Mesodermal cell (in vitro differentiated cells): ENCODE measurements at regions not wholly inside any gene's neighbourhood (a gene's known extent, or its start where the extent isn't known, plus 50 kb on each side); places are given as distances from the start of the nearest gene placed in this dataset.

Experiments used
- H3K27ac ChIP-seq: 2 replicates; pipeline ENCODE4 v1.7.0; 2013; ENCODE audit warnings: mild to moderate bottlenecking, low read depth, low read length, moderate library complexity; ENCODE audit not compliant: severe bottlenecking
- H3K36me3 ChIP-seq: 2 replicates; pipeline ENCODE4 v1.7.1; 2013; ENCODE audit warnings: mild to moderate bottlenecking, low read length, moderate library complexity; ENCODE audit not compliant: control insufficient read depth, insufficient read depth
- H3K4me1 ChIP-seq: one replicate; pipeline ENCODE4 v1.7.1; 2013; ENCODE audit warnings: mild to moderate bottlenecking, low read length; ENCODE audit not compliant: insufficient read depth, control insufficient read depth, poor library complexity, severe bottlenecking
- H3K4me3 ChIP-seq: 2 replicates; pipeline ENCODE4 v1.7.0; 2013; ENCODE audit warnings: low read length, control low read depth, mild to moderate bottlenecking; ENCODE audit not compliant: insufficient read depth, poor library complexity, severe bottlenecking; ENCODE audit errors: extremely low read depth
- H3K9me3 ChIP-seq: 2 replicates; pipeline ENCODE4 v1.7.1; 2013; ENCODE audit warnings: mild to moderate bottlenecking, low read length, moderate library complexity; ENCODE audit not compliant: control insufficient read depth
- WGBS, 2 experiments: methylation state at CpG; one replicate each; pipeline ENCODE4 v1.1.5; 2013; ENCODE audit warnings: missing lambda C conversion rate in 2 of 2; ENCODE audit not compliant: insufficient coverage in 2 of 2; 5-methylcytosine and 5-hydroxymethylcytosine counted together

DNA sequence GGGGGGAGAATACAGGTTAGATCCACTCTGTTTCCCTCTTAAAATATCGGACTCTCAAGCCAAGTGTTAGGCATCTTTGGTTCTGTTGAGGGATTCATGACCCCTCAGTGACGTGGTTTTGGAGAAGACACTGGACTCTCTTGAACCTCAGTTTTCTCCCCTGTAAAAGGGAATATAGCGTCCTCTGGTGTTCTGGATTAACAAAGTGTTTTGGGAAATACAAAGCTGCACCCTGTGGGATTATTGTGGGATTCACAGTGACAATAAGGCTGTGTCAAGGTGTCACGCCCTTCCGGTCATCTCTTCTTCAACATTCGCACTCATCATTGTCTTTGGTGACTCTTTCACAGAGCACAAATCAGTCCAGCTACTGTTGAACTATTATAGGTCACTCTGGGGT is 139.0 kb downstream of the IRX1 start:
- Histone ChIP-seq H3K4me3 (no peak overlapping the region), H3K36me3 (no peaks in the 10 kb centered on the region), H3K9me3 (no peaks in the 10 kb centered on the region), H3K4me1 (no peaks in the 10 kb centered on the region), H3K27ac (no peak overlapping the region)
- WGBS, 2 experiments = 79 to 94% methylated on average over 4 to 5 of the region's 6 CpGs

DNA sequence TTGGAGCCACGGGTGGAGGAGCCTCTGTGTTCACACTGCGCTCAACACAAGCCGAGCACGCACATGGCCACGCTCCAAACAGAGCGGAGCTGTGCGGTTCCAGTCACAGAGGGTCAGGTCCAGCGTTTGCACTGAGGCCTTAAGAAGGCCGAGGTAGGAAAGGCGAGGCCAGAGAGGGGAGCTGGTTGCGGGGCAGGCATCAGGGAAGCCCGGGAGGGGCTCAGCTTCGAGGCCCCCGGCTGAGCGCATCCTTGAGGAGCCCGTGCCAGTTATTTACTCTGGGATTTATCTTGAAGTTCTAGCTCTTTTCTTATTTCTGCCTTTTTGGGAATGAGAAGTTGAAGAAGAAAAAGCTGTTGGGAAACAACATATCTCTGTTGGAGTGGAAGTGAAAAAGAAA is 140.8 kb downstream of the IRX1 start:
- no peaks in the 10 kb centered on the region for H3K4me1 ChIP-seq
- H3K27ac ChIP-seq = no peak overlapping the region
- H3K9me3 ChIP-seq = no peaks in the 10 kb centered on the region
- 80 to 86% methylated on average over 11 to 16 of the region's 16 CpGs for WGBS, 2 experiments
- no peak overlapping the region for H3K4me3 ChIP-seq
- H3K36me3 ChIP-seq = no peaks in the 10 kb centered on the region

DNA sequence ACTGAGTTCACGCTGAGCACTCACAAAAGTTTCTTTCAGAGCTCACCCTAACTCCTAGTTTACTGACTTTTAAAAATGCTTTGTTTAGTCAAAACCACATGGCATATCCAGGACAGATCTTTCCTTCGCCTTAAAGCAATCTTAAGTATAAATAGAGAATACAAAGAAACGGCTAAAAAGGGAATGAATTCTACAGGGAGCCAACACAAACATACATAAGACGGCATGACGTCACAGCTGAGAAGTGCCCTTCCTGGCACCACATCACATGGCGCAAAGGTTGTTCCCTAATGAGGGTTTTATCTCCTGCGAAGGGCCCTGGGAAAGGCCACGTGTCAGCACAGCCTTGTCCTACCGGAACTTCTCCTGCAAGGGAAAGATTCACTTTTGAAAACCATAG is 141.3 kb downstream of the IRX1 start:
- WGBS, 2 experiments = 93 to 97% methylated on average over 6 of the region's 9 CpGs
- Histone ChIP-seq H3K36me3 (no peaks in the 10 kb centered on the region), H3K27ac (no peak overlapping the region)

DNA sequence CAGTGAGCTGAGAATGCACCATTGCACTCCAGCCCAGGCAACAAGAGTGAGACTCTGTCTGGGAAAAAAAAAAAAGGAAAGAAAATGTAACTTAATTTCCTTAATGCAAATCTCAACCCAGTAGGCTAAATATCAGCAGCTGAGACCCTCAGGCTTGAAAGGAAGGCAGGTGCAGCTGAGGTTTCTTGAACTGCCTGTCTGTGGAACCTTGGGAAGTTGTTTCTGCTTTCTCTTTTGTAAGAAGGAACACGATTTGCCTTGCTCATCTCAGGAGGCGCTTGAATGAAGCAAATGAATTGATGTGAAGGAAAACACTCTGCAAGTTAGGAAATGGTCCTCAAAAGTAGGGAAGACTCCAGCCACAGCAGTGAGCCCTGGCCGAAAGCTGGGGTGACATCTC is 143.3 kb downstream of the IRX1 start:
- H3K4me3 ChIP-seq = no peak overlapping the region
- H3K27ac ChIP-seq = no peak overlapping the region
- H3K9me3 ChIP-seq = no peaks in the 10 kb centered on the region
- H3K4me1 ChIP-seq = no peaks in the 10 kb centered on the region
- WGBS, 2 experiments = 88 to 92% methylated on average over 3 of the region's 3 CpGs
- H3K36me3 ChIP-seq = no peaks in the 10 kb centered on the region

More for the DNA sequence above, 141.3 kb downstream of the IRX1 start:
- no peaks in the 10 kb centered on the region for H3K4me1 ChIP-seq
- H3K9me3 ChIP-seq = no peaks in the 10 kb centered on the region
- no peak overlapping the region for H3K4me3 ChIP-seq

DNA sequence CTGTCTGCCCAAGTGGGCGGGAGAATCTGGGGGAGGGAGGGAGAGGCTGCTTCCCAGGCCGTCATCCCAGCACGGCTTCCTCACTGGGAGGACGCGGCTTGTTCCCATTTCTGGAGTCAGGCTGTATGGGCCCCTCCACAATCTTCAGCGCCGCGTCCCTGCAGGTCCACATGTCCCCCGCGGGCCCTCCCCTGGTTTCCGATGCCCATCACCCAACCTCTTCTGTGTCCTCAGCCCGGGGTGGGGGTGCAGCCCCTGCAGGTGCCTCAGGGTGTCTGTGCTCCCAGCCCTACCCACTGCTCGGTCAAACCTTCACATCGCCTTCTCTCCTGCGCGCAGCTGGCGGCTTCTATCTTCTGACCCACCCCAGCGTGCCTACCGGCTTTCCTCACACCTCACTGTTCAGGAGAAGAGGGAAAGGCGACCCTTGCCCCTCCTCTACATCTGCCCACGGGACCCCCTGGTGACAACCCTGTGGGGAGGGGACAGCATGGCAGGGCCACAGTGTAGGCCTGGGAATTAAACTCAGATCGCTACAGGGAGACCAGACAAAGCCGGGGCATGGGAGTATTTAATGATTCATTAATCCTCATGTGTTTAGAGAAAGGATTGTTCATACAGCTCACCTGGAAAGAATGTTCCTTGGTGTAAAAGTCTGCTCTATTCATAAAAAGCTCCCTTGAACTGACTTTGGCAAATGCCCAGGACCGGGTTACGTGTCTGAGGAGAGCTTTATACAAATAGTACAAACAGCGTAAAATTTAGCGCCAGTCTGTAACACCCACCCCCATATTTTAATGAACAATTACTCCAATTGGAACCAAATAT is 145.1 kb downstream of the IRX1 start:
- H3K4me1 ChIP-seq = no peaks in the 10 kb centered on the region
- no peaks in the 10 kb centered on the region for H3K36me3 ChIP-seq
- no peak overlapping the region for H3K27ac ChIP-seq
- H3K4me3 ChIP-seq = no peak overlapping the region
- no peaks in the 10 kb centered on the region for H3K9me3 ChIP-seq
- 95 to 96% methylated on average over 19 of the region's 27 CpGs for WGBS, 2 experiments

DNA sequence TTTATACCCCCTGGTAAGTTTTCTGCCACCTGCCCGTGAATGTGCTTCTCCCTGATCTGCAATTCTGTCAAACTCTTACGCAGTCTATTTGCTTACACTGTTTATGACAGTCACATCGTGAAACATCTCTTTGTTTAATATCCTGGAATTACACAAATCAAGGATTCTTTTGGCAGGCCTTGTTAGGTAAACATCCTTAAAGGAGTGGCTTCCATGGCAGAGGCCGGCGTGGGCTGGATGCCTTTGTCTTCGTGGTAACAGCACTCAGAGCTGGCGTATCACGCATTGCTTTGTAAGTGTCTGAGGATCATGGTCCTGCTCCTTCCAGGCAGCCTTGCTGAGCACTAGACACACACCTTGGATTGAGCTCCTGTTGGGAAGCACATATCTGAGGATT is 145.7 kb downstream of the IRX1 start:
- 89 to 92% methylated on average over 7 to 8 of the region's 8 CpGs for WGBS, 2 experiments
- no peak overlapping the region for H3K27ac ChIP-seq

DNA sequence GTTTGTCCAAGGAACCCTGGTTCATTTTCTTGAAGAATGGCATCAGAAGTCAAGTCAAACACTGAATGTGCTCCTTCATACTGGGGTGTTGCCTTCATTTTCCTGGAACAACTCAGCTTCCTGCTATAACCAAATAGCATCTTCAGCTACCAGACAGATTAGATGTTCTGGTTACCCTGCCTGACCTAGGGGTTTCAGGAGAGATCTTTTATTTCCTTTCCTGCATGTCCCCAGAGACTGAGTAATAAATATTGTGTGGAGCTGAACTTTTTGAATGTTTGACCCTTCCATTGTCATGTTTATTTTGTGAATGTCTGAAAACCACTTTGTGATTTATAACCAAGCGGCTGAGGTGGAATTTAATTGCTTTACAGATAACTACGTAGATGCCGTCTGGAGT is 147.1 kb downstream of the IRX1 start:
- Histone ChIP-seq H3K9me3 (peaks cover 6% of the 10 kb centered on the region), H3K4me1 (no peaks in the 10 kb centered on the region), H3K4me3 (no peak overlapping the region), H3K27ac (no peak overlapping the region), H3K36me3 (no peaks in the 10 kb centered on the region)
- WGBS, 2 experiments = 74 to 96% methylated on average over 2 to 3 of the region's 3 CpGs

More for the DNA sequence above, 145.7 kb downstream of the IRX1 start:
- no peaks in the 10 kb centered on the region for H3K36me3 ChIP-seq
- H3K4me1 ChIP-seq = no peaks in the 10 kb centered on the region
- H3K4me3 ChIP-seq = no peak overlapping the region
- H3K9me3 ChIP-seq = peaks cover 1% of the 10 kb centered on the region

DNA sequence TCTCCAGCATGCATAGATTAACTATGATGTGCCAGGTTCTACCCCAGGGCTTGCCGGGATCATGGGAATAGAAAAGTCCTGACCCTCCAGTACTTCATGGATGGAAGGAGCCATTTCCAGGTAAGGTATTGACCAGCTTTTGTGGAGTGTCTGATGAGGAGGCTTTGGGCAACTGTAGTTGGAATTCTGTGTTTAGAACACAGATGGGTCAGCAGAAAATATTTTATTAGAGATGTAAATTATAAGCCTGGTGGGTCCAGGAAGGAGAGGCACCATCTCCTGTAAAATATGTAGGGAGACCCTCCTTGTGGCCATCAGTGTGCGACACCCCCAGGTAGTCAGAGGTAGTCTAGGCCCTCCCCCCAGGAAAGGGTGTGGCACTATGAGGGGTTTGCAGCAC is 156.2 kb downstream of the IRX1 start:
- no peaks in the 10 kb centered on the region for H3K36me3 ChIP-seq
- no peak overlapping the region for H3K27ac ChIP-seq
- peaks cover under 1% of the 10 kb centered on the region for H3K9me3 ChIP-seq
- 91 to 100% methylated on average over 1 to 2 of the region's 2 CpGs for WGBS, 2 experiments
- no peak overlapping the region for H3K4me3 ChIP-seq
- H3K4me1 ChIP-seq = no peaks in the 10 kb centered on the region

DNA sequence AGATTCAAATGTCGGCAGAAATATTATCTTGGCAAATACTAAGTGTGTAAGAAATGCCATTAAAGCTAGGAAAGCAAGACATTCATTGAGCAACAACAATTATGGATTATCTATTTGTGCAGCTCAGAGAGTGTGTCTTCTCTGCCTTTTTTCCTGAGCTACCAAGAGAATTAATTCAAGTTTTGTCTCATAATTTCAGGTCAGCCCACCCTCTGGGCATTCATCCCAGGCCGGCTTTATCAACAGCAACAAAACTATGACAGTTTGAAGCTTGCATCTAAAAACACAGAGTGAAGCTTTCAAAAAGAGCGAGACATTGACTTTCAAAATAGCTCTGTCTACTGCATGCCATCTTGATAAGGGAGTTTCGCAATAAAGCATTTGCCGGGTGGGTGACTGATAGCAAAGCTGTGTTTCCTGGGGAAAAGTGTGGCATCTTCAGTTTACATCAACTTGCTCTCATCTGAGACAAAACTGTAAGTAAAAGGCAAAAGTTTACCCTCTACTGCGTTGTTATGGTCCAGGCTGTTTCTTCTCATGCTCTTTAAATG is 182.4 kb downstream of the IRX1 start:
- no peaks in the 10 kb centered on the region for H3K36me3 ChIP-seq
- no peak overlapping the region for H3K27ac ChIP-seq
- 94 to 100% methylated on average over 4 of the region's 6 CpGs for WGBS, 2 experiments
- H3K4me3 ChIP-seq = no peak overlapping the region
- H3K4me1 ChIP-seq = no peaks in the 10 kb centered on the region
- H3K9me3 ChIP-seq = no peaks in the 10 kb centered on the region

DNA sequence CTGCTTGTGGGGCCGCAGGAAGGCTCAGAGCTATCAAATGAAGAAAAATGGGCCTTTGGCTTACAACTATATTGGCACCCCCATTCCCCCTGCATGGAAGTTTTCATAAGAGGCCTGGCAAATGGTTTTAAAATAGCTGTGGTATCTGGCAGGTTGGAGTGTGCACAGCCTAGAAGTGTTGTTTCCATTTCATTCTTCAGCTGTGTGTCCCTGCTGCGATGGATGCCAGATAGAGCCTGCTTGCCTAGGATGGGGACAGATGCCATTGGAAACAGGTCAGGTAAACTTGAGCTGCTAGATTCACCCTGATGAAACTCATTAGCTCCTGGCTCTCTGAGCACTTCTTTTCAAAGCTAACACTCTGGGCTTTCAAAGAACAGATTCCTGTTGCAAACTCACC is 183.3 kb downstream of the IRX1 start:
- H3K4me3 ChIP-seq = no peak overlapping the region
- no peaks in the 10 kb centered on the region for H3K9me3 ChIP-seq
- no peaks in the 10 kb centered on the region for H3K36me3 ChIP-seq
- no peaks in the 10 kb centered on the region for H3K4me1 ChIP-seq
- WGBS, 2 experiments = 86% methylated on average over 1 to 2 of the region's 2 CpGs
- no peak overlapping the region for H3K27ac ChIP-seq

DNA sequence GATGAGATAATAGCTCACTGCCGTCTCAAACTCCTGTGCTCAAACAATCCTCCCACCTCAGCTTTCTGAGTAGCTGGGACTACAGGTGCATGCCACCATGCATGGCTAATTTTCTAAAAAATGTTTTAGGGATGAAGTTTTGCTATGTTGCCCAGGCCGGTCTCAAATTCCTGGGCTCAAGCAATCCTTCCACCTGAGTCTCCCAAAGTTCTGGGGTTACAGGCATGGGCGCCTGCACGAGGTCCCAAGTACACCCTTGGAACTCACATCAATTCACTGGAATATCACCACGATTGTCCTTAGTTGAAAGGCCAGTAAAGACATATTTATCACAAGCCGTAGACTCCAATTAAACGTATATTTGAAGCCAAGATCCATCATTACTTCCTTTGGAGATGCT is 184.6 kb downstream of the IRX1 start:
- 83 to 94% methylated on average over 2 to 7 of the region's 7 CpGs for WGBS, 2 experiments
- no peaks in the 10 kb centered on the region for H3K9me3 ChIP-seq
- H3K36me3 ChIP-seq = no peaks in the 10 kb centered on the region
- H3K4me3 ChIP-seq = no peak overlapping the region
- H3K27ac ChIP-seq = no peak overlapping the region
- H3K4me1 ChIP-seq = no peaks in the 10 kb centered on the region
